Epithelial cell of prostate (primary cell): ENCODE measurements at regions not wholly inside any gene's neighbourhood (a gene's known extent, or its start where the extent isn't known, plus 50 kb on each side); places are given as distances from the start of the nearest gene placed in this dataset.

Source experiments
- DNase-seq: peaks from one replicate; pipeline ENCODE4 v3.0.0-alpha.2; 2011; ENCODE audit warnings: low read depth, low spot score
- H3K27ac ChIP-seq: fragments of 450-650 bp; 2 replicates; pipeline ENCODE4 v1.5.1; 2017; ENCODE audit warnings: mild to moderate bottlenecking

DNA sequence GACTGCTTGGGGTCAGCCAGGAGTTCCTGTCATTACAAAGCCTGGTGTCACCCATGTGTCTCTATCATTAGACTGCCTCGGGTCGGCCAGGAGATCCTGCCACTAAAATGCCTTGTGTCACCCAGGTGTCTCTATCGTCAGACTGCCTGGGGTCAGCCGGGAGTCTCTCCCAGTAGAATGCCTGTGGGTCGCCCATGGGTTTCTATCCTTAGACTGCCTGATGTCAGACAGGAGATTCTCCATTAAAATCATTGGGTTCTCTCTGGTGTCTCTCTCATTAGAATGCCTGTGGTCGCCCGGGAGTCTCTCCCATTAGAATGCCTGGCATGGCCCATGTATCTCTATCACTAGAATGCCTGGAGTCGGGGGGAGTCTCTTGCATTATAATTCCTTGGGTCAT lies 2231.0 kb downstream of the TP53TG3F start:
- H3K27ac ChIP-seq: no peak overlapping the region
- DNase-seq: no peak

DNA sequence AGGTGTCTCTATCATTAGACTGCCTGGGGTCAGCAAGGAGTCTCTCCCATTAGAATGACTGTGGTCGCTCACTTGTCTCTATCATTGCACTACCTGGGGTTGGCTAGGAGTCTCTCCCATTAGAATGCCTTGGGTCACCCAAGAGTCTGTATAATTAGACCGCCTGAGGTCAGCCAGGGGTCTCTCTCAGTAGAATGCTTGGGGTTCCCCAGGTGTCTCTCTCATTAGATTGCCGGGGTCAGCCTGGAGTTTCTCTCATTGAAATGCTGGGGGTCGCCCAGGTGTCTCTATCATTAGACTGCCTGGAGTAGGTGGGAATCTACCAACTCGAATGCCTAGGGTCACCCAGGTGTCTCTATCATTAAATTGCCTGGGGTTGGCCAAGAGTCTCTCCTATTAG lies 2231.6 kb downstream of the TP53TG3F start:
- DNase-seq: no peak
- no peak overlapping the region for H3K27ac ChIP-seq

DNA sequence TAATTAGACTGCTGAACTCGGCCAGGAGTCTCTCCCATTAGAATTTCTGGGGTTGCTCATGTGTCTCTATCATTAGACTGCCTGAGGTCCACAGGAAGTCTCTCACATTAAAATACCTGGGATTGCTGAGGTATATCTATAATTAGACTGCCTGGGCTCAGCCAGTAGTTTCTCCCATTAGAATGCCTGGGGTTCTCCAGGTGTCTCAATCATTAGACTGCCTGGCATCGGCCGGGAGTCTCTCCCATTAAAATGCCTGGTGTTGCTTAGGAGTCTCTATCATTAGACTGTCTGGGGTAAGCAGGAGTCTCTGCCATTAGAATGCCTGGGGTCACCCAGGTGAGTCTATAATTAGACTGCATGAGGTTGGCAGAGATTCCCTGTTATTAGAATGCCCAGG lies 2233.4 kb downstream of the TP53TG3F start:
- DNase-seq: no peak
- no peak overlapping the region for H3K27ac ChIP-seq

DNA sequence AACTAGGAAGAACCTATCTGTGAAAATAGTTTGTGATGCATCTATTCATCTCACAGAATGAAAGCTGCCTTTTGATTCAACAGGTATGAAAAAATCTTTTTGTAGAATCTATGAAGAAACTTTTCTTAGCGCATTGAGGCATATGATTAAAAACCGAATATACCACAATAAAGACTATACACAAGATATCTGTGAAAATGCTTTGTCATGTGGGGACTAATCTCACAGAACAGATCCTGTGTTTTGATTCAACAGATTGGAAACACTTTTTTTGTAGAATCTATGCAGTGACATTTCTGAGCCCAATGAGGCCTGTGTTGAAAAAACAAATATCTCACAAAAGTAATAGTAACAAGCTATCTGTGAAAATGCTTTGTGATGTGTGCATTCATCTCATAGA lies 2247.5 kb downstream of the TP53TG3F start:
- no peak for DNase-seq
- no peak overlapping the region for H3K27ac ChIP-seq

DNA sequence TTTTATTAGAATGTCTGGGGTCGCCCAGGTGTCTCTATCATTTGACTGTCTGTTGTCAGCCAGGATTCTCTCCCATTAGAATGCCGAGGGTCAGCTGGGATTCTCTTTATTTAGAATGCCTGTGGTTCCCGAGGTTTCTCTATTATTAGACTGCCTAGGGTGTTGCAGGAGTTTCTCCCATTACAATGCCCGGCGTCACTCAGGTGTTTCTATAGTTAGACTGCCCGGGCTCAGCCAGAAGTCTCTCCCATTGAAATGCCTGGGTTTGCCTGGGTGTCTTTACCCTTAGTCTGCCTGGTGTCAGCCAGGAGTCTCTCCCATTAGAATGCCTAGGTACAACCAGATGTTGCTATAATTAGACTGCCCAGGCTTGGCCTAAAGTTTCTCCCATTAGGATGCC lies 2252.0 kb downstream of the TP53TG3F start:
- no peak overlapping the region for H3K27ac ChIP-seq
- no peak for DNase-seq

DNA sequence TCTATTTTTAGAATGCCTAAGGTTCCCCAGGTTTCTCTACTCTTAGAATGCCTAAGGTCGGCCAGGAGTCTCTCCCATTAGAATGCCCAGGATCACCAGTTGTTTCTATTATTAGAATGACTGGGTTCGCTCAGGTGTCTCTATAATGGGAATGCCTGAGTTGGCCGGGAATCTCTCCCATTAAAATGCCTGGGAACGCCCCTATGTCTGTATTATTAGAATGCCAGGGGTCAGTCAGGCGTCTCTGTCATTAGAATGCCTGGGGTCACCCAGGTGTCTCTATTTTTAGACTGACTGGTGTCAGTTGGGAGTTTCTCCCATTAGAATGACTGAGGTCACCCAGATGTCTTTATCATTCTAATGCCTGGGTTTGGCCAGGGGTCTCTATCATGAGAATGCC lies 2252.5 kb downstream of the TP53TG3F start:
- no peak for DNase-seq
- no peak overlapping the region for H3K27ac ChIP-seq

DNA sequence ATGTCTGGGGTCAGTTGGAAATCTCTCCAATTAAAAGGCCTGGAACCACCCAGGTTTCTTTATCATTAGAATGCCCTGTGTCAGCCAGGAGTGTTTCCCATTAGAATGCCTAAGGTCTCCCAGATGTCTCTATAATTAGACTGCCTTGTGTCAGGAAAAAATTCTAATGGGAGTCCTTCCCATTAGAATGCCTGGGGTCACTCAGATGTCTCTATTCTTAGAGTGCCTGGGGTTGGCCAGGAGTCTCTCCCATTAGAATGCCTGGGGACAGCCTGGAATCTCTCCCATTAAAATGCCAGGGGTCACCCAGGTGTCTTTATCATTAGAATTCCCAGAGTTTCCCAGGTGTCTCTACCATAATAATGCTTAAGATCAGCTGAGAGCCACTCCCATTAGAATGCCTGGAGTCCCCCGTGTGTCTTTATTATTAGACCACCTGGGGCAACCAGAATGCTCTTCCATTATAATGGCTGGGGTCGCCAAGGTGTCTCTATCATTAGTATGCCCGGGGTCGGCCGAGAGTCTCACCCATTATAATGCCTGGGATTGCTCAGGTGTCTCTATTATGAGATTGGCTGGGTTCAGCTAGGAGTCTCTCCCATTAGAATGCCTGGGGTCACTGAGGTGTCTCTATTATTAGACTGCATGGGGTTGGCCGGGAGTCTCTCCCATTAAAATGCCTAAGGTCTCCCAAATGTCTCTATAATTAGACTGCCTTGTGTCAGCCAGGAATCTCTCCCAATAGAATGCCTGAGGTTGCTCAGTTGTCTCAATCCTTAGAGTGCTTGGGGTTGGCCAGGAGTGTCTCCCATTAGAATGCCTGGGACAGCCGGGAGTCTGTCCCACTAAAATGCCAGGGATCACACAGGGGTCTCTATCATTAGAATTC lies 2254.6 kb downstream of the TP53TG3F start:
- no peak overlapping the region for H3K27ac ChIP-seq
- DNase-seq: no peak

DNA sequence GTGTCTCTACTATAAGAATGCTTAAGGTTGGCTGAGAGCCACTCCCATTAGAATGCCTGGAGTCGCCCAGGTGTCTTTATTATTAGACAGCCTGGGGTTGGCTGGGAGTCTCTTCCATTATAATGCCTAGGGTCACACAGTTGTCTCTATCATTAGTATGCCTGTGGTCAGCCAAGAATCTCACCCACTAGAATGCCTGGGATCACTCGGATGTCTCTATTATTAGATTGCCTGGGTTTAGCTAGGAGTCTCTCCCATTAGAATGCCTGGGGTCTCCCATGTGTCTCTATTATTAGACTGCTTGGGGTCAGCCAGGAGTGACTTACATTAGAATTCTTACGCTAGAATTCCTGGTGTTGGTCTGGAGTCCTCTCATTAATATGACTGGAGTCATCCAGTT lies 2255.3 kb downstream of the TP53TG3F start:
- DNase-seq: no peak
- H3K27ac ChIP-seq: no peak overlapping the region

DNA sequence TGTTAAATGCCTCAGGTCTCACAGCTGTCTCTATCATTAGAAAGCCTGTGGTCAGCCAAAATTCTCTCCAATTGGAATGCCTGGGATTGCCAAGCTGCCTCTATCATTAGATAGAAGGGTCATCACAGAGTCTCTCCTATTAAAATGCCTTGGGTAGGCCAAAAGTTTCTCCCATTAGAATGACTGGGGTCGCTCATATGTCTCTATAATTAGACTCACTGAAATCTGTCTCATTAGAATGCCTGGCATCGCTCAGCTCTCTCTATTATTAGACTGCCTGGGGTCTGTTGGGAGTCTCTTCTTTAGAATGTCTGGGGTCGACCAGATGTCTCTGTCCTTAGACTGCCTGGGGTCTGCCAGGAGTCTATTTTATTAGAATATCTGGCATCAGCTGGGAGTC lies 2265.1 kb downstream of the TP53TG3F start:
- no peak for DNase-seq
- H3K27ac ChIP-seq: no peak overlapping the region

DNA sequence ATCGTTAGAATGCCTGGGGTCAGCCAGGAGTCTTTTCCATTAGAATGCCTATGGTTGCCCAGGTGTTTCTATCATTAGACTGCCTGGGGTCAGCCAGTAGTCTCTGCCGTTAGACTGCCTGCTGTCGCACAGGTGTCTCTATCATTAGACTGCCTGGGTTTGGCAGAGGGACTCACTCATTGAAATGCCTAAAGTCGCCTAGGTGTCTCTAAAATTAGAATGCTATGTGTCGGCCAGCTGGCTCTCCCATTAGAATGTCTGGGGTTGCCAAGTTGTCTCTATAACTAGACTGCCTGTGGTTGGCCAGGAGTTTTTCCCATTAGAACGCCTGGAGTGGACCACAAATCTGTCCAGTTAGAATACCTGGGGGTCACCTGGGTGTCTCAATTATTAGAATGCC lies 2266.5 kb downstream of the TP53TG3F start:
- no peak for DNase-seq
- no peak overlapping the region for H3K27ac ChIP-seq

DNA sequence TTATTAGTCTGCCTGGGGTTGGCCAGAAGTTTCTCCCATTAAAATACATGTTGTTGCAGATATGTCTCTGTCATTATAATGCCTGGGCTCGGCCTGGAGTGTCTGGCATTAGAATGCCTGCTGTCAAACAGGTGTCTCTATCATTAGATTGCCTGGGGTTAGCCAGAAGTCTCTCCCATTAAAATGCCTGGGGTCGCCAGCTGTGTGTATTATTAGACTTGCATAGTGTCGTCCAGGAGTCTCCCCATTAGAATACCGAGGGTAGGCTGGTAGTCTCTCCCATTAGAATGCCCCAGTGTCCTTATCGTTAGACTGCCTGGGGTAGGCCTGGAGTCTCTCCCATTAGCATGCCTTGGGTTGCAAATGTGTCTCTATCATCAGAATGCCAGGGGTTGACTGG lies 2270.8 kb downstream of the TP53TG3F start:
- no peak for DNase-seq
- no peak overlapping the region for H3K27ac ChIP-seq

DNA sequence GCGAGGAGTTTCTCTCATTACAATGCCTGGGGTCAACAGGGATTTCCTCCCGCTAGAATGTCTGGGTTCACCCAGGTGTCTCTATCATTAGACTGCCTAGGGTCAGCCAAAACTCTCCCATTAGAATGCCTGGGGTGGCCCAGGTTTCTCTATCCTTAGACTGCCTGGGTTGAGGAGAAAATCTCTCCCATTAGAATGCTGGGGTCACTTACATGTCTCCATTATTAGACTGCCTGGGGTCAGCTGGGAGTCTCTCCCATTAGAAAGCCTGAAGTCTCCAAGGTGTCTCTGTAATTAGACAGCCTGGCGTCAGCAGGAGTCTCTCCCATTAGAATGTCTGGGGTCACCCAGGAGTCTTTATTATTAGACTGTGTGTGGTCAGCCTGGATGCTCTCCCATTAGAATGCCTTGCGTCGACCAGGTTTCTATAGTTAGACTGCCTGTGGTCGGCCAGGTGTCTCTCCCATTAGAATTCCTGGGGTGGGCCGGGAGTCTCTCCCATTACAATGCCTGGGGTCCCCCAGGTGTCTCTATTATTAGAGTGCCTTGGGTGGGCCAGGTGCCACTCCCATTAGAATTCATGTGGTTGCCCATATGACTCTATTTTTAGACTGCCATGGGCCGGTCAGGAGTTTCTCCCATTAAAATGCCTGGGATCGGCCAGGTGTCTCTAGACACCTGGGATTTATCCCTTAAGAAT lies 2272.1 kb downstream of the TP53TG3F start:
- no peak for DNase-seq
- H3K27ac ChIP-seq: no peak overlapping the region

DNA sequence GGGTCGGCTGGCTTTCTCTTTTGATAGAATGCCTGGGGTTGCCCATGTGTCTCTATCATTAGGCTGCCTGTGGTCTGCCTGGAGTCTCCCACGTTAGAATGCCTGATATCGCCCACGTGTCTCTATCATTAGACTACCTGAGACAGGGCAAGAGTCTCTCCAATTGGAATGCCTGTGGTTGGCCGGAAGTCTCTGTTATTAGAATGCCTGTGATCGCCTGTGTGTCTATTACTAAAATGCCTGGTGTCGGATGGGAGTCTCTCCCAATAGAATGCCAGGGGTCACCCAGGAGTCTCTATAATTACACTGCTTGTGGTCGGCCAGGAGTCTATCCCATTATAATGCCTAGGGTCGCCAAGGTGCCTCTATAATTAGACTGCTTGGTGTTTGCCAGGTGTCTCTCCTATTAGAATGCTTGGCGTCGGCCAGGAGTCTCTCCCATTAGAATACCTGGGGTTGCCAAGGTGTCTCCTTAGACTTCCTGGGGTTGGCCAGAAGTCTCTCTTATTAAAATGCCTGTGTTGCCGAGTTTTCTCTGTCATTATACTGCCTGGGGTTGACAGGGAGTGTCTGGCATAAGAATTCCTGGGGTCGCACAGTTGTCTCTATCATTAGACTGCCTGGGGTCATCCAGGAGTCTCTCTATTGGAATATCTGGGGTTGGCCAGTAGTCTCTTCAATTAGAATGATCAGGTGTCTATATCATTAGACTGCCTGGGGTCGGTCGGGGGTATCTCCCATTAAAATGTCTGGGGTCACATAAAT lies 2272.8 kb downstream of the TP53TG3F start:
- H3K27ac ChIP-seq: no peak overlapping the region
- DNase-seq: no peak

DNA sequence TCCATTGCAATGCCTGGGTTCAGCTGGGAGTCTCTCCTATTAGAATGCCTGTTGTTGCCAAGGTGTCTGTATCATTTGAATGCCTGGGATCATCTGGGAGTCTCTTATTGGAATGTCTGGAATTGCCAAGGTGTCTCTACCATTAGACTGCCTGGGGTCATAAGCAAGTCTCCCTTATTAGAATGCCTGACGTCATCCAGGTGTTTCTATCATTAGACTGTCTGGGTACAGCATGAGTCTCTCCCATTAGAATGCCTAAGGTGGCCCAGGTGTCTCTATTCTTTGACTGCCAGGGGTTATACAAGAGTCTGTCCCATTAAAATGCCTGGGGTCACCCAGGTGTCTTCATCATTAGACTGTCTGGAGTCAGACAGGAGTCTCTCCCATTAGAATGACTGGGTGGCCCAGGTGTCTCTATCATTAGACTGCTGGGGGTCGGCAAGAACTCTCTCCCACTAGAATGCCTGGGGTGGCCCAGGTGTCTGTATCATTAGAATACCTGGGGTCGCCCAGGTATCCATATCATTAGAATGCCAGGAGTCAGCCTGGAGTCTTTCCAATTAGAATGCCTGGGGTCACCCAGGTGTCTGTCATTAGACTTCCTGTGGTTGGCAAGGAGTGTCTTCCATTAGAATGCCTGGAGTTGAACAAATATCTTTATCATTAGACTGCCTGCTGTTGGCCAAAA lies 2274.0 kb downstream of the TP53TG3F start:
- no peak for DNase-seq
- no peak overlapping the region for H3K27ac ChIP-seq

DNA sequence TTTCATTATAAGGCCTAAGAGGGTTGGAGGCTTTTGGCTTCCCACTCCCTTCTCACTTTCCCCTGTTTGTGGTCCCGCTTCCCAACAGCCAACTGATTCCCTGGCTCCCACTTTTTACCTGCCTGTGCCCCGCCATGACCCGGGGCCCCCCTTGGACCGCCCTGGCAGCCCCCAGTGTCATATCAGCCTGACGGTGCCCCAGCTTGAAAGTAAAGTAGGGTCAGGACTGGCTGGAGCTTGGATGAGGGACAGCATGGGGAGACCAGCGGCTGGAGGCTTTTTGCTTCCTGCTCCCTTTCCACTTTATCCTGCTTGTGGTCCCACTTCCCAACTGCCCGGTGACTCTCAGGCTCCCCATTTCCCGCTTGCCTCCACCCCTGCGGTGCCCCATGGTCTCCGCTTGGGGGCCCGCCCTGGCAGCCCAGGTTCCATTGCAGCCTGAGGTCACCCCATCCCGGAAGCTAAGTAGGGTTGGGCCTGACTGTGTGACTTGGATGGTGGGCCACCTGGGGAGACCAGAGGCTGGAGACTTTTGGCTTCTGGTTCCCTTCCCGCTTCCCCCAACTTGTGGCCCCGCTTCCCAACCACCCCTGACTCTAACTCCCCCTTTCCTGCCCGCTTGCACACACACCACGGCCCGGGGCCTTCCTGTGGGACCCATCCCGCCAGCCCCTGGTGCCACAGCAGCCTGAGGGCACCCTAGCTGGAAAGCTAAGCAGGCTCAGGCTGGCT lies 2274.7 kb downstream of the TP53TG3F start:
- no peak overlapping the region for H3K27ac ChIP-seq
- DNase-seq: no peak

DNA sequence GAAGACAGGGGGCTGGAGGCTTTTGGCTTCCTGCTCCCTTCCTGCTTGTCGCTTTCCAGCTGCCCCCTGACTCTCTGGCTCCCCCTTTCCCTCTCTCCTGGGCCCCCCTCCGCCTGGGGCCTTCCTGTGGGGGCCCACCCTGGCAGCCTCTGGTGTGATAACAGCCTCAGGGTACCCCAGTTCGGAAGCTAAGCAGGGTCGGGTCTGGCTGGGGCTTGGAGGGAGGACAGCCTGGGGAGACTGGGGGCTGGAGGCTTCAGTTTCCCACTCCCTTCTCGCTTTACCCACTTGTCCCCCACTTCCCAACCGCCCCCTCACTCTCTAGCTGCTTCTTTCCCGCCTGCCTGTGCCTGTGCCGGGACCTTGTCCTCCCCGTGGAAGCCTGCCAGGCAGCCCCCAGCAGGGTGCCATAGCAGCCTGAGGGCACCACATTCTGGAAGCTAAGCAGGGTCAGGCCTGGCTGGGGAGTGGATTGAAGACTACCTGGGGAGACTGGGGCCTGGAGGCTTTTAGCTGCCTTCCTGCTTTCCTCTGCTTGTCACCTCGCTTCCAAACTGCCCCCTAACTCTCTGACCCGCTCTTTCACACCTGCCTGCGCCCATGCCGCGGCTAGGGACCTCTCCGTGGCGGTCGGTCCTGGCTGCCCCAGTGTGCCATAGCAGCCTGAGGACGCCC lies 2275.5 kb downstream of the TP53TG3F start:
- no peak for DNase-seq
- no peak overlapping the region for H3K27ac ChIP-seq

DNA sequence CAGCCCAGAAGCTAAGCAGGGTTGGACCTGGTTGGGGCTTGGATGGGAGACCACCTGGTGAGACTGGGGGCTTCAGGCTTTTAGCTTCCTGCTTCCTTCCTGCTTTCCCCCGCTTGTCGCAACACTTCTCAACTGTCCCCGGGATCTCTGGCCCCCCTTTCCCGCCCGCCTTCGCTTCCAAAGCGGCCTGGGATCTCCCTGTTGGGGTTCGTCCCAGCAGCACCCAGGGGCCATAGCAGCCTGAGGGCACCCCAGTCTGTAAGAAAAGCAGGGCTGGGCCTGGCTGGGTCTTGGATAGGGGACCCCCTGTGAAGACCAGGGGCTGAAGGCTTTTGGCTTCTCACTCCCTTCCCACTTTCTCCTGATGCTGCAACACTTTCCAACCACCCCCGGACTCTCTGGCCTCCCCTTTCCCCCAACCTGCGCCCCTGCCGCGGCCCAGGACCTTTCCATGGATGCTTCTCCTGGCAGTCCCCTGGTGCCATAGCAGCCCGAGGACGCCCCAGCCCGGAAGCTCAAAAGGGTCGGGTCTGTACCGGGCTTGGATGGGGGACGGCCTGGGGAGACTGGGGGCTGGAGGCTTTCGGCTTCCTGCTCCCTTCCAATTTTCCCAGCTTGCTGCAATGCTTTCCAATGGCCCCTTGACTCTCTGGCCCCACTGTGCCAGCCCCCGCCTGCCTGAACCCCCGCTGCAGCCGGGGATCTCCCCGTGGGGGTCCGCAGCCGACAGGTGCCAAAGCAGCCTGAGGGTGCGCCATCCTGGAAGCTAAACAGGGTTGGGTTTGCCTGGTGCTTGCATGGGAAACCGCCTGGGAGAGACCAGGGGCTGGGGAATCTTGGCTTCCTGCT lies 2276.2 kb downstream of the TP53TG3F start:
- no peak for DNase-seq

DNA sequence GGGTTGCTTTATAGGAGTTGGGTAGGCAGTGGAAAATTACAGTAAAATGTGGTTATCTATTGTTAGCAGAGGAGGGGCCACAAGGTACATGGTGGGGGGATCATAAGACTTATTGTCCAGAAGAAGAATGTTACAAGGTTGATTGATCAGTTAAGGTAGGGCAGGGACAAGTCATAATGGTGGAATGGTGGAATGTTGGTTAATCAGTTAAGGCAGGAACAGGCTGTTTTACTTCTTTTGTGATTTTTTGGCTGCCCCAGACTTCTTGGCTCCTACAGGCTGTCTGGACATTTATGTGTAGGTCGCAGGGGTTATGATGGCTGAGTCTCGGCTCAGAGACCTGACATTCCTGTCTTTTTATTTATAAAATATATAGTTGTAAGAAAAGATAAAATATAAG lies 2277.1 kb downstream of the TP53TG3F start:
- no peak overlapping the region for H3K27ac ChIP-seq
- DNase-seq: no peak

More for the DNA sequence above, 2276.2 kb downstream of the TP53TG3F start:
- no peak overlapping the region for H3K27ac ChIP-seq
